OCI-M2 (cell line): ENCODE measurements at regions not wholly inside any gene's neighbourhood (a gene's known extent, or its start where the extent isn't known, plus 50 kb on each side); places are given as distances from the start of the nearest gene placed in this dataset.
"Not testable (repeated sequence)": the region's sequence is repeated elsewhere in the genome, so short reads cannot be mapped to it uniquely, and the experiment has no call there.

Experiments
- DNase-seq: peaks from one replicate; lab custom pipeline; 2025; ENCODE audit not compliant: unreplicated experiment; lab: John Stamatoyannopoulos, UW

DNA sequence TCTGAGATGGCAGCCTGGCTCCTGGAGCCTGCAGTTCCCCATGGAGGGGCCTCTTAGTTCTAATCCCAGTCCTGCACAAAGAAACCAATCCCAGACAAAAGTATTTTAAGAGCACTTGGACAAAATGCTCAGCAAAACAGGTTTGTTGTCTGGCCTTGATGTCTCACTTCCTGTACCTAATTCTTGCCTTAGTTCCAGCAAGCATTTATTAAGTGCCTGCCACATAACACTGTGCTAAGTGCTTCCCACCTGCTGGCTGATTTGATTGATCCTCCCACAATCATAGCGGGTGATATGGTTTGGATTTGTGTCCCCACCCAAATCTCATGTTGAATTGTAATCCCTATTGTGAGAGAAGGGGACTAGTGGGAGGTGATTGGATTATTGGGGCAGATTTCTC, 65.7 kb upstream of the HABP2 start:
- DNase-seq, result no peak

DNA sequence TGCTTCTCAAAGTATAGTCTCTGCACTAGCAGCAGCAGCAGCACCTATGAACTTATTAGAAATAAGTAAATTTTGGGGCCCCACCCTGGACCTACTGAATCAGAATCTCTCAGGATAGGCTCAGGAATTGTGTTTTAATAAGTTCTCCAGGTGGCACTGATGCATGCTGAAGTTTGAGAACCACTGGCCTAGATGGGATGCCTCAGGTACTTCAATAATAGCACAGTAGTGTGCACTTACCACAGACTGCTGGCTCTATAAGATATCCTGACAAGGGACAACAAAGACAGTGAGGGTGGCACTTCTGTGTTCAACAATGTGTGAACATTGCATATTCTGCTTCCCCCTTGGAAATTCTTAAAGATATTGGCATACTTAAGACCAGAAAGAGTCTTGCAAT, 64.7 kb upstream of the HABP2 start:
- no peak for DNase-seq

DNA sequence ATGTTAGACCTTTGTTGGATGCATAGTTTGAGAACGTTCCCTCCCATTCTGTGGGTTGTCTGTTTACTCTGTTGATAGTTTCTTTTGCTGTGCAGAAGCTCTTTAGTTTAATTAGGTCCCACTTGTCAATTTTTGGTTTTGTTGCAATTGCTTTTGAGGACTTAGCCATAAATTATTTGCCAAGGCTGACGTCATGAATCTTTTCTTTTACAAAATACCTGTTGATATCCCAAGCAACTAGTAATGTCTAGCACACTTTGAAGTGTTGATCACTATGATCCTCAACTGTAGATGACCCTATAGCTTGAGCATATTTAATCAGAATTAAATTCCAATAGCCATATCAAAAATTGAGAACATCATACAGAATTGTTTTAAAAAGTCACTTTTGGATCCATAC, 63.3 kb upstream of the HABP2 start:
- not testable (repeated sequence) for DNase-seq

DNA sequence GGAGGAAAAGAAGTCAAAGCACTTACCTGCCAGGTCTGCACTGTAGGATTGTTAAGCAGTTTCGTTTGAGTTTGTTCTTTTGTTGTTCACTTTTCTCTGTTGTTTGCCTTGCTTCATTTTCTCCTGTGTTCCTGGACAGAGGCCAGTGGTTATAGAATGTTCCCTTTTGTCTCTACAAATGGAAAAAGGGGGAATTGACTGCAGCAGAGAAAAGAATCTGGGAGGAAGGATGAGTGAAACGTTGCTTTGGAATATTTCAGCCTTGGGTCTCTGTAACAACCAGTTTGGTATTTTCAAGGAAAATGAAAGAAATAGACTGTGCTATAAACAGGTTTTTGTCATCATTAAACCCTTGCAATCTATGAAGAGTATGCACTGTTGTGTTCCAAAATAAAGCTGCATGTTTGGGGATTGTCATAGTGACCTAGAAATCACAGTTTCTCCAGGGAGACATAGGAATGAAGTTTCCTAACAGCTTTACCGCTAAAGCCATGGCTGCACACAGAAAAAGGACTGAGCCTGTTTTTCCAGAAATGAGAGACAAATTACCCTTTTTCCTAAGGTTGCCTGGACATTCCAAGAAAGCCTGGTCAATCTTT, 60.8 kb upstream of the HABP2 start:
- DNase-seq, result no peak

DNA sequence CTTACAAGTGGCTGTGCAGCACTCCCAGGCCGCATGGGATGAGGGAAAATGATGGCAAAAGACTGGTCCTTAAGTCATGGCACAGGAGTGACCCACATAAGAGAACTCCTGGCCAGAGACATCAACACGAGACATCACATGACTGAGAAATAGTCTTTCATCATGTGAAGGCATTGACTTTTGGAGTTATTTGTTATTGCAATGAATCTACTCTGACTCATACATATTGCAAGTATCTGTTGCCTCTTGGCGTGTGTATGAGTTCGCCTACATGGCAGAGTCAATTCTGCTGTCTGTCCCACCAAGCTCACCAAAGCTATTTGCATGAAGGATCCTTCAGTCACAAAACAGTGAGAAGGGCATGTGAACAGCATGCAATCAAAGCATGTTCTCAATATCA, 59.7 kb upstream of the HABP2 start:
- no peak for DNase-seq

DNA sequence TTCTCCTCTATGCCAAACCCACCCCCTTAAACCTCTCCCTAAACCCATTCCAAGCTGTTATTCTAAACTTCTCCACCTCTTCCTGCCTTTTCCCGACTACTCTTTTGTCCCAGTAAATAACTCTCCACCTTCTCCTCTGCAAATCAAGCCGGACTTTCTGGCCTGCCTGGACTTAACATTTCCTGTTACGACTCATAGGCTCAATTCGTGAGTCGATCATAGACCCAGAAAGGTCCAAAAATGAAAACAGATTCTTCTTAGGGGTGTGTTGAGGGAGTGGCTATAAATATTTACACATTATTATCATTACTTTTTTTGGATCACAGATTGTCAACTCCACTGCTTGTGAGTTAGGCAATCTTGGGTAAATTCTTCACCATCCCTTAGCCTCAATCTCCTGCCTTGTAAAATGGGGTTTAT, 59.0 kb upstream of the HABP2 start:
- DNase-seq, result no peak

DNA sequence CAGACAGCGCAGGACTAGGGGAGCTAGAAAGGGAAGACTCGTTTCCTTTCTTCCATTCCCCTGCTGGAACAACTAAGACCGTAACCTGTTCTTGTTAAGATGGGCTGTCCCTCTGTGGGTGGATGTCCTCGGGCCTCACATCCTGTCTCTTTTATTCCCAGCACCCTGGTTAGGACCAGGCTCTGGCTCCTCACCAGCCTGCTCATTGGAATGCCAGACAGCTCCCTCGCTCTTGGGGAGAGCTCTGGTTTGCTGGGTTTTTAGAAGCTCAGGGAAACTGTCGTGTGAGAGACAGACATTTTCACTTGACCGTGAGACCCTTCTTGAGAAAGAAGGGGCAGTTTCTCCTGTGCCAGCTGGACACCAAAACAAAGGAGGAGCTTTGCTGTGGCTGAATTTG, 58.1 kb upstream of the HABP2 start:
- DNase-seq, result no peak

DNA sequence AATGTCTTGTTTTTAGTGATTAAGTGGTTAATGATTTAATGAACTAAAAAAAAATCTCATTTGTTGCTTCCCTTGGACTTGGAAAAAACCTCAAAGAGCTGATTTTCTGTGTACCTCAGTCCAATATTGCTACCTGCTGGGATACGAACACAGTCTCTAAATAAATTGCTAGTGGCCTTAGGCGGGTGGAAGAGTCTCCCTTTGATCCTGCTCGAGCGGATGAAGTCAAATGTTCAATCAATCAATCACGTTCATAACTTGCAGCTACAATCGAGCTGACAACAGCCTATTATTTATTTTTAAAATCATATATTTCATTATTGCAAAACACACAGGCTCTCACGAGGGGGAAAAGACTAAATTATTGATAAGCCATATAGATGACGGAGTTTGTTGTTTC, 57.3 kb upstream of the HABP2 start:
- DNase-seq, result no peak

DNA sequence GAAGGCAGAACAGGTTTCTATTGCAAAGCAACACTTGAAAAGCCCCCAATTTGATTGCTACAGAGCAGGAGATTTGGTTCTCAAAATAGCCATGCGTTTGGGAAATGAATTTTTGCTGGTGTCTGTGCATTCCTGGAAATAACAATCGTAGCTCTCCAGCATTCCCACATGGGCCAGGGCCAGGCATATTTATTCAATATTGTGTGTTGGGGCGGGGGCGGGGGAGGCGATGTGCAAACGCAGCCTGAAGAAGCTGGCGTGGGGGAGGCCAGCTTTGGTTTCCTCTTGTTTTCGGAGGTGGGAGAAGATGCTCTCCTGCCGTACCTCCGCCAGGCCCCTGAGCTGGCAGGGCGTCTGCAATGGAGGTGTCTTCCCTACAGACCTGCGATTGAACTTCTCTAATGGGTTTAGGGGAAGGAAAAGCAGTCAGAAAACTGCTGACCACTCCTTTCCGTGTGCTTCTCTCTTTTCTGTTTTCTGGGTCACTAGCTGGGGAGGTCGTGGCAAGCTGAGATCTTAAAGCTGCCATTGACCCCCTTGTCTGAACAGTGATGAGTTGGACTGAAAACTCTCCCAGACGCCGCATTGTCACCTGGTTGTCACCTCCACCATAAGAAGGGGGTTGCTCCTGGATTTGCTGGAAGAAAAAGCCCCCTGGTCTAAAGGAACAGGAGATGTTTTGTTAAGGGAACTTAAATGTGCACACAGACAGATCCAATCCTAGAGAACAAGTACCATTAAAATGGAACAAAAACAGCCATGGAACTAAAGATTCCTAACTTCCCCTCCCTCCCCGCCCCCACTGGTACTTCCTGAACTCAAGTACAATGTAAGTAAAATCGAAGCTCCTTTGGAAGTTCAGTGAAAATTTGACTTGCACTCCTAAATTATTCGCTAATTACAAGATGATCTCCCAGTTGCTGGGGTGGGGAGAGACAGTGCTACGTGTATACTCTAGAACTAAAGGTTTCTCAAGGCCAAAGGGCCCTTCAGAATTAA, 56.4 kb upstream of the HABP2 start:
- no peak for DNase-seq

DNA sequence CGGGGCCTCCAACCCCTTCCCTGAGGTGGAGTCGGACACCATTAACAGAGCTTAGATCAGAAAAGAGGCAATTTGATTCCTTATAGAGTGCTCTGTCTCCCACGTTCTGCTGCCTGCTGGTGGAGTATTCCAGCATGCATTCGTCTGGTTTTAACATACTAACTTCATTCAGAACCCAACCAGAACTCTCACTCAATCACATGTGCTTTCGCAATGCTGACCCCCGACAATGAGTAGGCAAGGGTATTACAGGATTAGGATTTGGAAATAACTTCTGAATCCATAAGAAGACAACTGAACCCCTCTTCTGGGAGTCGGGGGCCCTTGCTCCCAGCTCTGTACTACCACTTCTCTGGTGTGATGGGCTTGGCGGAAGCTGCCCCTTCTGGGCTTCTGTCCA, 55.7 kb upstream of the HABP2 start:
- no peak for DNase-seq

DNA sequence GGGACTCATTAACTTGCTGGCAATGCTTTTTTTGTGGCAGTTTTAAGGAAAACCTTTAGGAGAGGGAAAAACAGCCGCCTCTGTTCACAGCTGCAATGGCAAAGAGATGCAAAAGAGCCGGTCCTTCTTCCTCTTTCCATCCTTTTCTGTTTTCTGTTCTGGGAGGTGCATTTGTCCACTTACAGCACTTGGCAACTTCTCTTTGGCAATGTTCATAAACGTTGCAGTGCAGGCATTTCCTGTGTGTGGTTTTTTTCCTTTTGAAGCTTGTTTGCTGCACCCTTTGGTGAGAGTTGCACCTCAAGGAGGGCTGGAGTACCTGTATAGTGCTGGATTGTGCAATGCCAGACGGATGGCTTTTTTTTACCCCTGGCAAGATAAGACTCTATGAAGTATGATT, 53.9 kb upstream of the HABP2 start:
- no peak for DNase-seq

DNA sequence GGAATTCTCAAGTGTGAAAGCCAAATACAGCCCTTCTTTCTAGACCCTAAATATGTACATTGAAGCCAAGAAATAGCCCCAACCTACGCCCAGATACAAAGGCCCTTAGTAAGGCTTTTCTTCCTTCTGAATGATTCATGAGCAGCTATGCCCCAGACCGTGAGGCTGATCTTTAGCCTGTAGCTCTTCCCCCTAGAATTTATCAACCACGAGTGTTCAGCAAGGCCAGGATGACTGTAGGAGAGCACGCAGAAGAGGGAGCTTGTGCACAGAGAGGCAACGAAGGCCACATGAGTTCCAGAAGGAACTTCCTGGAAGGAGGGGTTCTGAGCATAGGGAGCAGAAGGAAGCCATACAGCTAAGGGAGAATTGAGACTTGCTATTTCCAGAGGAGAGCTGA, 53.0 kb upstream of the HABP2 start:
- DNase-seq, result no peak

DNA sequence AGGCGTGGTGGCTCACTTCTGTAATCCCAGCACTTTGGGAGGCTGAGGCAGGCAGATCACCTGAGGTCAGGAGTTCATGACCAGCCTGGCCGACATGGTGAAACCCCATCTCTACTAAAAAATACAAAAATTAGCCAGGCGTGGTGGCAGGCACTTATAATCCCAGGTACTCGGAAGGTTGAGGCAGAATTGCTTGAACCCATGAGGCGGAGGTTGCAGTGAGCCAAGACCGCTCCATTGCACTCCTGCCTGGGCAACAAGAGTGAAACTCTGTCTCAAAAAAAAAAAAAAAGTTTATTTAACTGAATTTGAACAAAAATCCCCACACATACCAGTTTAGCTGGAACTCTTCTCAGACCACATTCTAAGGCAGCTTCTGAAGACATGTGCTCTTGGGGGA, 51.8 kb upstream of the HABP2 start:
- not testable (repeated sequence) for DNase-seq
